GM23338 (cell line): ENCODE measurements at regions not wholly inside any gene's neighbourhood (a gene's known extent, or its start where the extent isn't known, plus 50 kb on each side); places are given as distances from the start of the nearest gene placed in this dataset.

ENCODE experiments used
- ATAC-seq: fragments of 200-7000 bp; cut with Tn5 transposase; 3 replicates; pipeline ENCODE4 v1.9.1; 2020
- DNase-seq: peaks from one replicate; pipeline ENCODE4 v3.0.0-alpha.2; 2015; ENCODE audit warnings: low spot score
- H2AFZ ChIP-seq: fragments of 200-600 bp; sonication (generic); 2 replicates; pipeline ENCODE4 v1.8.0; 2016; ENCODE audit warnings: antibody characterized with exemption, mild to moderate bottlenecking, moderate library complexity
- H3F3A ChIP-seq: fragments of 200-600 bp; sonication (generic); replicated peaks from 2 replicates; pipeline ENCODE4 v1.8.0; 2017; ENCODE audit warnings: antibody characterized with exemption, mixed run types, low read depth
- H3K27ac ChIP-seq: fragments of 200-600 bp; sonication (generic); 2 replicates; pipeline ENCODE4 v1.6.1; 2016; ENCODE audit warnings: low read depth
- H3K27me3 ChIP-seq: fragments of 200-600 bp; sonication (generic); 2 replicates; pipeline ENCODE4 v1.8.0; 2016; ENCODE audit warnings: mild to moderate bottlenecking, mixed run types, moderate library complexity; ENCODE audit not compliant: insufficient read depth
- H3K36me3 ChIP-seq: fragments of 200-600 bp; sonication (generic); 2 replicates; pipeline ENCODE4 v1.8.0; 2016; ENCODE audit warnings: mild to moderate bottlenecking; ENCODE audit not compliant: insufficient read depth
- H3K4me1 ChIP-seq: fragments of 200-600 bp; sonication (generic); 2 replicates; pipeline ENCODE4 v1.8.0; 2016; ENCODE audit warnings: mild to moderate bottlenecking, moderate library complexity; ENCODE audit not compliant: insufficient read depth
- H3K4me2 ChIP-seq: fragments of 200-600 bp; sonication (generic); 2 replicates; pipeline ENCODE4 v1.7.1; 2017; ENCODE audit warnings: mixed run types
- H3K4me3 ChIP-seq: fragments of 200-600 bp; sonication (generic); 2 replicates; pipeline ENCODE4 v1.6.1; 2016; ENCODE audit warnings: mixed run types
- H3K79me2 ChIP-seq: fragments of 200-600 bp; sonication (generic); replicated peaks from 2 replicates; pipeline ENCODE4 v1.8.0; 2017; ENCODE audit warnings: mild to moderate bottlenecking; ENCODE audit not compliant: insufficient read depth
- H3K9me2 ChIP-seq: fragments of 200-600 bp; sonication (generic); 2 replicates; pipeline ENCODE4 v1.8.0; 2017; ENCODE audit not compliant: insufficient read depth
- H4K20me1 ChIP-seq: fragments of 200-600 bp; sonication (generic); replicated peaks from 2 replicates; pipeline ENCODE4 v1.8.0; 2017; ENCODE audit warnings: mild to moderate bottlenecking; ENCODE audit not compliant: insufficient read depth
- H3K27ac Mint-ChIP-seq: 2 replicates; pipeline ENCODE4 v1.8.0; 2020; ENCODE audit warnings: inconsistent platforms, mild to moderate bottlenecking, moderate library complexity, mixed read lengths
- H3K27me3 Mint-ChIP-seq: 3 replicates; pipeline ENCODE4 v1.8.0; 2022; ENCODE audit warnings: low read depth, mild to moderate bottlenecking, moderate library complexity, mixed read lengths, inconsistent platforms; ENCODE audit not compliant: insufficient read depth, poor library complexity
- H3K36me3 Mint-ChIP-seq: 3 replicates; pipeline ENCODE4 v1.8.0; 2021; ENCODE audit warnings: low read depth, mild to moderate bottlenecking, inconsistent platforms, moderate library complexity, mixed read lengths
- H3K4me1 Mint-ChIP-seq: 3 replicates; pipeline ENCODE4 v1.8.0; 2020; ENCODE audit warnings: mild to moderate bottlenecking, inconsistent platforms, mixed read lengths
- H3K4me3 Mint-ChIP-seq: 3 replicates; pipeline ENCODE4 v1.8.0; 2021; ENCODE audit warnings: moderate library complexity, mild to moderate bottlenecking, inconsistent platforms, mixed read lengths
- H3K9me3 Mint-ChIP-seq: 3 replicates; pipeline ENCODE4 v1.8.0; 2020; ENCODE audit warnings: moderate library complexity, mild to moderate bottlenecking, inconsistent platforms, mixed read lengths
- CREB1 ChIP-seq: fragments of 250-450 bp; sonication (Bioruptor Pico); IDR thresholded peaks from 2 replicates; pipeline ENCODE4 v1.5.0; 2020; ENCODE audit warnings: low read depth, mild to moderate bottlenecking, moderate library complexity
- JUNB ChIP-seq: IDR thresholded peaks from one replicate; pipeline ENCODE4 v1.6.1; 2016; ENCODE audit warnings: antibody characterized with exemption; ENCODE audit not compliant: unreplicated experiment
- NANOG ChIP-seq: IDR thresholded peaks from 2 replicates; pipeline ENCODE4 v1.6.1; 2016; ENCODE audit warnings: antibody characterized with exemption, borderline replicate concordance
- ZNF331 ChIP-seq: fragments of 250-450 bp; sonication (Bioruptor Pico); IDR thresholded peaks from 2 replicates; pipeline ENCODE4 v1.5.0; 2020; ENCODE audit warnings: low read depth, mild to moderate bottlenecking, moderate library complexity
- TF ChIP-seq, protein P1 (sequence below): IDR thresholded peaks from 2 replicates; pipeline ENCODE4 v1.6.1; 2016; ENCODE audit warnings: antibody characterized with exemption
- TF ChIP-seq, protein P2 (sequence below), 2 experiments: fragments of 200-600 bp in 1 of 2; sonication (generic) in 1 of 2; conservative IDR thresholded peaks; 2 replicates each; pipeline versions ENCODE4 v1.5.1 to v1.6.1; 2016 to 2017; ENCODE audit warnings: antibody characterized with exemption in 2 of 2, low read depth in 2 of 2, mild to moderate bottlenecking in 2 of 2, moderate library complexity in 1 of 2
- TF ChIP-seq, protein P3 (sequence below): fragments of 250-450 bp; sonication (Bioruptor Pico); IDR thresholded peaks from 2 replicates; pipeline ENCODE4 v1.5.0; 2020; ENCODE audit warnings: mild to moderate bottlenecking, moderate library complexity

DNA sequence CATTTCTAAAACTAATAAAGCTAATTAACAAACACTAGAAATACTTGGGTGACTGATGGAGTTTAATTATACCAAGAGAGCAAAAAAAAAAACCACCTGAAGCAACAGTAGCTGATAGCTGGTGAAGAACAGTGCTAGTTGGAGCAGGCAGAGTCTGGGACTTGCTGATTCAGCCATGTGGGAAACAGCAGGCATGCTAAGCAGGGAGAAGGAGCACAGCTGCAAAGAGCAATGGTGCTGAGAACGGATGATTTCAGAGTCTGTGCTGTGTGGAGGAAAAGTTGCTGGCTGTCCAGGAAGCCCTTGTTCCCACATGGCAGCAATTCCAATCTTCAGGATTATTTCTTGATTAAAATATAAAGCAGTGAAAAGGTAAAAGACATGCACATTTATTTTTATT lies 68.8 kb downstream of the NPY1R start:
- Histone ChIP-seq H3K4me2 (no peak overlapping the region), H3K27me3 (no peaks in the 10 kb centered on the region), H3F3A (no peaks in the 10 kb centered on the region), H2AFZ (peak overlapping the region; percentile 53; the same call in 1 of the 2 replicates), H3K79me2 (no peaks in the 10 kb centered on the region), H3K9me2 (no peaks in the 10 kb centered on the region), H3K4me3 (no peak overlapping the region), H4K20me1 (no peaks in the 10 kb centered on the region), H3K27ac (no peak overlapping the region), H3K36me3 (no peaks in the 10 kb centered on the region), H3K4me1 (peaks cover 10% of the 10 kb centered on the region)
- H3K27ac Mint-ChIP-seq: peak overlapping the region; percentile 7; the same call in 1 of the 2 replicates
- peaks cover 15% of the 10 kb centered on the region; the same call in 2 of the 3 replicates for H3K4me1 Mint-ChIP-seq
- H3K9me3 Mint-ChIP-seq: no peaks in the 10 kb centered on the region
- TF ChIP-seq CREB1 (no peak), JUNB (no peak), NANOG (no peak), ZNF331 (CRISPR knock-in tag) (no peak)
- TF ChIP-seq, protein P1, sequence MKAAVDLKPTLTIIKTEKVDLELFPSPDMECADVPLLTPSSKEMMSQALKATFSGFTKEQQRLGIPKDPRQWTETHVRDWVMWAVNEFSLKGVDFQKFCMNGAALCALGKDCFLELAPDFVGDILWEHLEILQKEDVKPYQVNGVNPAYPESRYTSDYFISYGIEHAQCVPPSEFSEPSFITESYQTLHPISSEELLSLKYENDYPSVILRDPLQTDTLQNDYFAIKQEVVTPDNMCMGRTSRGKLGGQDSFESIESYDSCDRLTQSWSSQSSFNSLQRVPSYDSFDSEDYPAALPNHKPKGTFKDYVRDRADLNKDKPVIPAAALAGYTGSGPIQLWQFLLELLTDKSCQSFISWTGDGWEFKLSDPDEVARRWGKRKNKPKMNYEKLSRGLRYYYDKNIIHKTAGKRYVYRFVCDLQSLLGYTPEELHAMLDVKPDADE: no peak
- TF ChIP-seq, protein P2, sequence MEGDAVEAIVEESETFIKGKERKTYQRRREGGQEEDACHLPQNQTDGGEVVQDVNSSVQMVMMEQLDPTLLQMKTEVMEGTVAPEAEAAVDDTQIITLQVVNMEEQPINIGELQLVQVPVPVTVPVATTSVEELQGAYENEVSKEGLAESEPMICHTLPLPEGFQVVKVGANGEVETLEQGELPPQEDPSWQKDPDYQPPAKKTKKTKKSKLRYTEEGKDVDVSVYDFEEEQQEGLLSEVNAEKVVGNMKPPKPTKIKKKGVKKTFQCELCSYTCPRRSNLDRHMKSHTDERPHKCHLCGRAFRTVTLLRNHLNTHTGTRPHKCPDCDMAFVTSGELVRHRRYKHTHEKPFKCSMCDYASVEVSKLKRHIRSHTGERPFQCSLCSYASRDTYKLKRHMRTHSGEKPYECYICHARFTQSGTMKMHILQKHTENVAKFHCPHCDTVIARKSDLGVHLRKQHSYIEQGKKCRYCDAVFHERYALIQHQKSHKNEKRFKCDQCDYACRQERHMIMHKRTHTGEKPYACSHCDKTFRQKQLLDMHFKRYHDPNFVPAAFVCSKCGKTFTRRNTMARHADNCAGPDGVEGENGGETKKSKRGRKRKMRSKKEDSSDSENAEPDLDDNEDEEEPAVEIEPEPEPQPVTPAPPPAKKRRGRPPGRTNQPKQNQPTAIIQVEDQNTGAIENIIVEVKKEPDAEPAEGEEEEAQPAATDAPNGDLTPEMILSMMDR (conservative IDR thresholded peaks at IDR 0.05; ENCODE audit: low read depth in 2 of 2): no peak
- H3K36me3 Mint-ChIP-seq: no peaks in the 10 kb centered on the region
- DNase-seq (peak; percentile 20), ATAC-seq (peak; percentile 81)
- peaks cover 6% of the 10 kb centered on the region for H3K27me3 Mint-ChIP-seq
- no peak overlapping the region for H3K4me3 Mint-ChIP-seq

DNA sequence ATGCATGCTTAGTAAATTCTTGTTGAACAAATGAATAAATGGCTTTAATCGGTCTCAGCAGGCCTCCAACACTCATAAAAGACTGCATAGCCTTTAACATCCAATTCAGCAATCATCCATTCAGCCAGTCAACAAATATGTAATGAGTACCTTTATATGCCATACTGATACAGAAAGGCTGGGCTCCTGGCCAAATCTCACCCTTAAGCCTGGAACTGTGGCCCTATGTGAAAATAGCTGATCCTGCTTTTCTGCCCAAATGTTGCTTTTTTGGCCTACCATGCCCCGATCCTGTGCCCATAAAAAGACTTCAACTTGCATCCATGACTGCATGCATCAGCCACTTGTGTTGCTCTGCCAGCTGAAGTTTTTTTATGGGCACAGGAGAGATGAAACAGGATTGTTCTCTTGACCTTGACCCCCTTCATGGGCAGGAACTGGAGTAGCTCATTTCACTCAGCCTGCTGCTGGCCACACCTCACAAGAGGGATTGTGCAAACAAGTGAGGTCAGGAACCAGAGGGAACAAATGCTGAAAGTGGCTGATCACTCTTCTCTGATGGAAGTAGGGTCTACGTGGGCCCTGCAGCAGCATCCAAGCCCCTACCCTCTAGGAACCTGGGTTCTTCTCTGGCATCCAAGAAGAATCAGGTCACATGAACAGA lies 75.6 kb downstream of the NPY1R start:
- no peak for ATAC-seq
- H3K9me3 Mint-ChIP-seq: peaks cover 6% of the 10 kb centered on the region; the same call in 1 of the 3 replicates
- no peak overlapping the region for H3K27ac Mint-ChIP-seq
- Histone ChIP-seq H3K27ac (no peak overlapping the region), H3K36me3 (no peaks in the 10 kb centered on the region), H3K4me1 (no peaks in the 10 kb centered on the region), H3K27me3 (no peaks in the 10 kb centered on the region), H3K4me2 (no peak overlapping the region), H4K20me1 (no peaks in the 10 kb centered on the region), H3F3A (no peaks in the 10 kb centered on the region), H3K9me2 (no peaks in the 10 kb centered on the region), H2AFZ (peak overlapping the region; percentile 66; the same call in 1 of the 2 replicates), H3K79me2 (no peaks in the 10 kb centered on the region), H3K4me3 (no peak overlapping the region)
- no peaks in the 10 kb centered on the region for H3K36me3 Mint-ChIP-seq
- peaks cover 8% of the 10 kb centered on the region for H3K27me3 Mint-ChIP-seq
- no peak overlapping the region for H3K4me3 Mint-ChIP-seq
- TF ChIP-seq ZNF331 (CRISPR knock-in tag) (no peak), JUNB (no peak)
- TF ChIP-seq, protein P3, sequence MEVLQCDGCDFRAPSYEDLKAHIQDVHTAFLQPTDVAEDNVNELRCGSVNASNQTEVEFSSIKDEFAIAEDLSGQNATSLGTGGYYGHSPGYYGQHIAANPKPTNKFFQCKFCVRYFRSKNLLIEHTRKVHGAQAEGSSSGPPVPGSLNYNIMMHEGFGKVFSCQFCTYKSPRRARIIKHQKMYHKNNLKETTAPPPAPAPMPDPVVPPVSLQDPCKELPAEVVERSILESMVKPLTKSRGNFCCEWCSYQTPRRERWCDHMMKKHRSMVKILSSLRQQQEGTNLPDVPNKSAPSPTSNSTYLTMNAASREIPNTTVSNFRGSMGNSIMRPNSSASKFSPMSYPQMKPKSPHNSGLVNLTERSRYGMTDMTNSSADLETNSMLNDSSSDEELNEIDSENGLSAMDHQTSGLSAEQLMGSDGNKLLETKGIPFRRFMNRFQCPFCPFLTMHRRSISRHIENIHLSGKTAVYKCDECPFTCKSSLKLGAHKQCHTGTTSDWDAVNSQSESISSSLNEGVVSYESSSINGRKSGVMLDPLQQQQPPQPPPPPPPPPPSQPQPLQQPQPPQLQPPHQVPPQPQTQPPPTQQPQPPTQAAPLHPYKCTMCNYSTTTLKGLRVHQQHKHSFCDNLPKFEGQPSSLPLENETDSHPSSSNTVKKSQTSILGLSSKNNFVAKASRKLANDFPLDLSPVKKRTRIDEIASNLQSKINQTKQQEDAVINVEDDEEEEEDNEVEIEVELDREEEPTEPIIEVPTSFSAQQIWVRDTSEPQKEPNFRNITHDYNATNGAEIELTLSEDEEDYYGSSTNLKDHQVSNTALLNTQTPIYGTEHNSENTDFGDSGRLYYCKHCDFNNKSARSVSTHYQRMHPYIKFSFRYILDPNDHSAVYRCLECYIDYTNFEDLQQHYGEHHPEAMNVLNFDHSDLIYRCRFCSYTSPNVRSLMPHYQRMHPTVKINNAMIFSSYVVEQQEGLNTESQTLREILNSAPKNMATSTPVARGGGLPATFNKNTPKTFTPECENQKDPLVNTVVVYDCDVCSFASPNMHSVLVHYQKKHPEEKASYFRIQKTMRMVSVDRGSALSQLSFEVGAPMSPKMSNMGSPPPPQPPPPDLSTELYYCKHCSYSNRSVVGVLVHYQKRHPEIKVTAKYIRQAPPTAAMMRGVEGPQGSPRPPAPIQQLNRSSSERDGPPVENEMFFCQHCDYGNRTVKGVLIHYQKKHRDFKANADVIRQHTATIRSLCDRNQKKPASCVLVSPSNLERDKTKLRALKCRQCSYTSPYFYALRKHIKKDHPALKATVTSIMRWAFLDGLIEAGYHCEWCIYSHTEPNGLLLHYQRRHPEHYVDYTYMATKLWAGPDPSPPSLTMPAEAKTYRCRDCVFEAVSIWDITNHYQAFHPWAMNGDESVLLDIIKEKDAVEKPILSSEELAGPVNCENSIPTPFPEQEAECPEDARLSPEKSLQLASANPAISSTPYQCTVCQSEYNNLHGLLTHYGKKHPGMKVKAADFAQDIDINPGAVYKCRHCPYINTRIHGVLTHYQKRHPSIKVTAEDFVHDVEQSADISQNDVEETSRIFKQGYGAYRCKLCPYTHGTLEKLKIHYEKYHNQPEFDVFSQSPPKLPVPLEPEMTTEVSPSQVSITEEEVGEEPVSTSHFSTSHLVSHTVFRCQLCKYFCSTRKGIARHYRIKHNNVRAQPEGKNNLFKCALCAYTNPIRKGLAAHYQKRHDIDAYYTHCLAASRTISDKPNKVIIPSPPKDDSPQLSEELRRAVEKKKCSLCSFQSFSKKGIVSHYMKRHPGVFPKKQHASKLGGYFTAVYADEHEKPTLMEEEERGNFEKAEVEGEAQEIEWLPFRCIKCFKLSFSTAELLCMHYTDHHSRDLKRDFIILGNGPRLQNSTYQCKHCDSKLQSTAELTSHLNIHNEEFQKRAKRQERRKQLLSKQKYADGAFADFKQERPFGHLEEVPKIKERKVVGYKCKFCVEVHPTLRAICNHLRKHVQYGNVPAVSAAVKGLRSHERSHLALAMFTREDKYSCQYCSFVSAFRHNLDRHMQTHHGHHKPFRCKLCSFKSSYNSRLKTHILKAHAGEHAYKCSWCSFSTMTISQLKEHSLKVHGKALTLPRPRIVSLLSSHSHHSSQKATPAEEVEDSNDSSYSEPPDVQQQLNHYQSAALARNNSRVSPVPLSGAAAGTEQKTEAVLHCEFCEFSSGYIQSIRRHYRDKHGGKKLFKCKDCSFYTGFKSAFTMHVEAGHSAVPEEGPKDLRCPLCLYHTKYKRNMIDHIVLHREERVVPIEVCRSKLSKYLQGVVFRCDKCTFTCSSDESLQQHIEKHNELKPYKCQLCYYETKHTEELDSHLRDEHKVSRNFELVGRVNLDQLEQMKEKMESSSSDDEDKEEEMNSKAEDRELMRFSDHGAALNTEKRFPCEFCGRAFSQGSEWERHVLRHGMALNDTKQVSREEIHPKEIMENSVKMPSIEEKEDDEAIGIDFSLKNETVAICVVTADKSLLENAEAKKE: no peak
- no peaks in the 10 kb centered on the region for H3K4me1 Mint-ChIP-seq
- no peak for DNase-seq
